ENCODE measurements at regions not wholly inside any gene's neighbourhood (a gene's known extent, or its start where the extent isn't known, plus 50 kb on each side); places are given as distances from the start of the nearest gene placed in this dataset.

DNA sequence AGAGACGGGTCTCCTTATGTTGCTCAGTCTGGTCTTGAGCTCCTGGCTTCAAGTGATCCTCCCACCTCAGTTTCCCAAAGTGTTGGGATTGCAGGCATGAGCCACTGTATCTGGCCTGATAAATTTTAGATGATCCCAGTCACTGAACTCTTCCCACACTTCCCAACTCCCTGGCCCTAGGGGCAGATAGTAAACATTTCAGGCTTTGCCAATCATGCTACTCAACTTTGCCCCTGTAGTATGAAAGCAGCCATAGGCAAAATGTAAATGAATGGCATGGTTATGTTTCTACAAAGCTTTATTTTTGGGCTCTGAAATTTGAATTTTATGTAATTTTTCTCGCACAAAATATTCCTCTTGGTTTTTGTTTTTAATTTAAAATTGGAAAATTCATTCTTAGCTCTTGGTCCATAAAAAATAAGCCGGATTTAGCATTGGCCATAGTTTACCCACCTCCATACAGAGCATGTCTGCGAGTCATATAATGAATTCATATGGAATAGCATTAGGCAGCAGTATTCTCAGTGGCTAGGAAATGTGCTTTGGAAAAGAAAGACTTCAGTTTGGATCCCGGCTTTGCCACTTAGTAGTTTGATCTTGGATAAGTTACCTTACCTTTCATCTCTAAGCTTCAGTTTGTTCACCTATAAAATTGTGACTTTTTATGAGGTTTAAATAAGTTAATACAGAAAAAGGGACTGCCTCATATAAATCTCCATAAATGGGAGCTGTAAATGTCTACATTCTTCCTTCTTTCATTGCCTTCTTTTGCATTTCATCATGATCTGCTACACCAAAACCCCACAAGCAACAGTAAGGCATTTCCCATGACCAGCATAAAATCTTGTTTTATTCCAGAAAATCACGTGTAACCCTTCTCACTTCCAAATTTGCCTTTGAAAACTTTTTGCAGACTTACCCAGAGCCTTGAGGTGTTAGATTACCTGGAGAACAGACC is 360.3 kb upstream of the TPM1 start:
- TF ChIP-seq, protein P1, sequence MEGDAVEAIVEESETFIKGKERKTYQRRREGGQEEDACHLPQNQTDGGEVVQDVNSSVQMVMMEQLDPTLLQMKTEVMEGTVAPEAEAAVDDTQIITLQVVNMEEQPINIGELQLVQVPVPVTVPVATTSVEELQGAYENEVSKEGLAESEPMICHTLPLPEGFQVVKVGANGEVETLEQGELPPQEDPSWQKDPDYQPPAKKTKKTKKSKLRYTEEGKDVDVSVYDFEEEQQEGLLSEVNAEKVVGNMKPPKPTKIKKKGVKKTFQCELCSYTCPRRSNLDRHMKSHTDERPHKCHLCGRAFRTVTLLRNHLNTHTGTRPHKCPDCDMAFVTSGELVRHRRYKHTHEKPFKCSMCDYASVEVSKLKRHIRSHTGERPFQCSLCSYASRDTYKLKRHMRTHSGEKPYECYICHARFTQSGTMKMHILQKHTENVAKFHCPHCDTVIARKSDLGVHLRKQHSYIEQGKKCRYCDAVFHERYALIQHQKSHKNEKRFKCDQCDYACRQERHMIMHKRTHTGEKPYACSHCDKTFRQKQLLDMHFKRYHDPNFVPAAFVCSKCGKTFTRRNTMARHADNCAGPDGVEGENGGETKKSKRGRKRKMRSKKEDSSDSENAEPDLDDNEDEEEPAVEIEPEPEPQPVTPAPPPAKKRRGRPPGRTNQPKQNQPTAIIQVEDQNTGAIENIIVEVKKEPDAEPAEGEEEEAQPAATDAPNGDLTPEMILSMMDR (IDR thresholded peaks at IDR 0.05; ENCODE audit: poor library complexity, severe bottlenecking): no peak
- TF ChIP-seq EP300 (conservative IDR thresholded peaks at IDR 0.05; ENCODE audit: poor library complexity, severe bottlenecking): no peak
- TF ChIP-seq TAF1 (IDR thresholded peaks at IDR 0.05; ENCODE audit: low read depth): no peak
- TF ChIP-seq POLR2AphosphoS5 (IDR thresholded peaks at IDR 0.05): no peak
- no peak for TF ChIP-seq SMC3 (conservative IDR thresholded peaks at IDR 0.05; ENCODE audit: poor library complexity)
- TF ChIP-seq, protein P2, sequence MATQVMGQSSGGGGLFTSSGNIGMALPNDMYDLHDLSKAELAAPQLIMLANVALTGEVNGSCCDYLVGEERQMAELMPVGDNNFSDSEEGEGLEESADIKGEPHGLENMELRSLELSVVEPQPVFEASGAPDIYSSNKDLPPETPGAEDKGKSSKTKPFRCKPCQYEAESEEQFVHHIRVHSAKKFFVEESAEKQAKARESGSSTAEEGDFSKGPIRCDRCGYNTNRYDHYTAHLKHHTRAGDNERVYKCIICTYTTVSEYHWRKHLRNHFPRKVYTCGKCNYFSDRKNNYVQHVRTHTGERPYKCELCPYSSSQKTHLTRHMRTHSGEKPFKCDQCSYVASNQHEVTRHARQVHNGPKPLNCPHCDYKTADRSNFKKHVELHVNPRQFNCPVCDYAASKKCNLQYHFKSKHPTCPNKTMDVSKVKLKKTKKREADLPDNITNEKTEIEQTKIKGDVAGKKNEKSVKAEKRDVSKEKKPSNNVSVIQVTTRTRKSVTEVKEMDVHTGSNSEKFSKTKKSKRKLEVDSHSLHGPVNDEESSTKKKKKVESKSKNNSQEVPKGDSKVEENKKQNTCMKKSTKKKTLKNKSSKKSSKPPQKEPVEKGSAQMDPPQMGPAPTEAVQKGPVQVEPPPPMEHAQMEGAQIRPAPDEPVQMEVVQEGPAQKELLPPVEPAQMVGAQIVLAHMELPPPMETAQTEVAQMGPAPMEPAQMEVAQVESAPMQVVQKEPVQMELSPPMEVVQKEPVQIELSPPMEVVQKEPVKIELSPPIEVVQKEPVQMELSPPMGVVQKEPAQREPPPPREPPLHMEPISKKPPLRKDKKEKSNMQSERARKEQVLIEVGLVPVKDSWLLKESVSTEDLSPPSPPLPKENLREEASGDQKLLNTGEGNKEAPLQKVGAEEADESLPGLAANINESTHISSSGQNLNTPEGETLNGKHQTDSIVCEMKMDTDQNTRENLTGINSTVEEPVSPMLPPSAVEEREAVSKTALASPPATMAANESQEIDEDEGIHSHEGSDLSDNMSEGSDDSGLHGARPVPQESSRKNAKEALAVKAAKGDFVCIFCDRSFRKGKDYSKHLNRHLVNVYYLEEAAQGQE (IDR thresholded peaks at IDR 0.05; ENCODE audit: borderline replicate concordance): no peak
- no peak for TF ChIP-seq RAD21 (conservative IDR thresholded peaks at IDR 0.05)
- TF ChIP-seq EZH2 (IDR thresholded peaks at IDR 0.05; ENCODE audit: borderline replicate concordance, insufficient read depth, low read length, poor library complexity, severe bottlenecking): no peak
